PFSK-1 (cell line): ENCODE measurements at regions not wholly inside any gene's neighbourhood (a gene's known extent, or its start where the extent isn't known, plus 50 kb on each side); places are given as distances from the start of the nearest gene placed in this dataset.

Experiments
- POLR2AphosphoS5 ChIP-seq: IDR thresholded peaks from 2 replicates; pipeline ENCODE4 v1.6.1; 2012; ENCODE audit warnings: low read depth, mild to moderate bottlenecking, control low read depth, low read length, moderate library complexity
- REST ChIP-seq, 2 experiments: IDR thresholded peaks; 2 replicates each; pipeline versions ENCODE4 v1.6.1 to v1.8.0; 2011 to 2012; ENCODE audit warnings: low read depth in 2 of 2, low read length in 2 of 2, control low read depth in 1 of 2, inconsistent platforms in 1 of 2, mild to moderate bottlenecking in 1 of 2, moderate library complexity in 1 of 2; ENCODE audit not compliant: insufficient read depth in 1 of 2
- SIN3A ChIP-seq: IDR thresholded peaks from 2 replicates; pipeline ENCODE4 v1.6.1; 2012; ENCODE audit warnings: mild to moderate bottlenecking, low read length, moderate library complexity, borderline replicate concordance; ENCODE audit not compliant: insufficient read depth
- TAF1 ChIP-seq: IDR thresholded peaks from 2 replicates; pipeline ENCODE4 v1.6.1; 2012; ENCODE audit warnings: low read length, control low read depth, borderline replicate concordance; ENCODE audit not compliant: insufficient read depth

GRCh38 chr7:118861581-118861980, 637.1 kb downstream of the ANKRD7 start:
- TF ChIP-seq POLR2AphosphoS5 (no peak), REST (IDR thresholded peaks at IDR 0.05; ENCODE audit: insufficient read depth in 1 of 2, low read depth in 2 of 2, low read length in 2 of 2) (no peak), TAF1 (no peak), SIN3A (no peak)
